Transverse colon (tissue), 4 donors: ENCODE measurements at regions not wholly inside any gene's neighbourhood (a gene's known extent, or its start where the extent isn't known, plus 50 kb on each side); places are given as distances from the start of the nearest gene placed in this dataset.

Source experiments
- CTCF ChIP-seq, 5 experiments: fragments of 200-600 bp in 3 of 5; fragments of 450-650 bp in 2 of 5; sonication (generic) in 3 of 5; IDR thresholded peaks; 1 replicate in 2 of 5; 2 replicates in 3 of 5; pipeline ENCODE4 v1.5.1; 2016 to 2017; ENCODE audit warnings: antibody characterized with exemption in 5 of 5, inconsistent platforms in 3 of 5, mild to moderate bottlenecking in 2 of 5, moderate library complexity in 1 of 5
- POLR2A ChIP-seq: fragments of 450-650 bp; IDR thresholded peaks from one replicate; pipeline ENCODE4 v1.6.1; 2016; ENCODE audit warnings: antibody characterized with exemption, mild to moderate bottlenecking, moderate library complexity
- POLR2AphosphoS5 ChIP-seq, 3 donors: sonication (generic); formaldehyde crosslinking; IDR thresholded peaks; one replicate each; pipeline ENCODE4 v1.6.1; 2016; ENCODE audit warnings: antibody characterized with exemption in 3 of 3

DNA sequence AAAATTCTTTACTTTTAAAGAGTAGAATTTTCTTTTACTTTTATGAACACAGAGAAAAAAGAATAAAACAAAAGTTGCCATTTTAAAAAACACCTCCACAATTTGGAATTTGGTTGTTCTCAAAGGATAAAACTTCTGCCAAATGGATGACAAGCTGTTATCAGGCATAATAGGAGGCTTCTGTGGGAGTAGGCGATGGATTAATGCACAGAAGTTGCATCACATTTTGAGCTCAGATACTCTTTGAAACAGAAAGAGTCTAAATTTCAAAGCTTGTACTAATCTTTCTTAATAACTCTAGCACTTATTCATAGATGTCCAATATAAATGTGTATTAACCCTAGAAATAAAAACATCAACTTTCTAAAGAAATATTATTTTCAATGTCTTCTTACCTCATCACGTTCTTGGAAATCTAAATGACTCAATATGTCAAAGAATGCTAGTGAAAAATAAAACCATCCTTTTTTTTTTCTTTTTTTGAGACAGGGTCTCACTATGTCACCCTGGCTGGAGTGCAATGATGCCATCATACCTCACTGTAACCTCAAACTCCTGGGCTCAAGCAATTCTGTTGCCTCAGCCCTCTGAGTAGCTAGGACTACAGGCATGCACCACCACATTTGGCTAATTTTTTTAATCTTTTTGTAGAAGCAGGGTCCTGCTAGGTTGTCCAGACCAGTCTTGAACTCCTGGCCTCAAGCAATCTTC, 112.8 kb upstream of the USP25 start:
- TF ChIP-seq CTCF (IDR thresholded peaks at IDR 0.05) (no peak), POLR2A (no peak), POLR2AphosphoS5 (IDR thresholded peaks at IDR 0.05) (no peak)
